Heart right ventricle (tissue), 16 donors: ENCODE measurements at regions not wholly inside any gene's neighbourhood (a gene's known extent, or its start where the extent isn't known, plus 50 kb on each side); places are given as distances from the start of the nearest gene placed in this dataset.

Experiments used
- ATAC-seq, 8 donors: fragments of 200-7000 bp; cut with Tn5 transposase; one replicate each; pipeline ENCODE4 v1.9.1; 2020; ENCODE audit warnings: mild to moderate bottlenecking in 8 of 8, moderate library complexity in 8 of 8, moderate number of reproducible peaks in 1 of 8
- DNase-seq, 2 donors: peaks; one replicate each; pipeline ENCODE4 v3.0.0-alpha.2; 2020
- H3K27ac ChIP-seq, 10 donors: fragments of 200-600 bp; sonication (generic) in 2 of 10; one replicate each; pipeline versions ENCODE4 v1.5.0 to v1.8.0; 2020 to 2022; ENCODE audit warnings: mild to moderate bottlenecking in 3 of 10
- H3K27me3 ChIP-seq, 7 donors: fragments of 200-600 bp; one replicate each; pipeline ENCODE4 v1.8.0; 2021 to 2022; ENCODE audit warnings: mild to moderate bottlenecking in 2 of 7
- H3K36me3 ChIP-seq, 9 donors: fragments of 200-600 bp; sonication (generic) in 1 of 9; one replicate each; pipeline versions ENCODE4 v1.5.0 to v1.8.0; 2020 to 2022; ENCODE audit warnings: mild to moderate bottlenecking in 2 of 9
- H3K4me1 ChIP-seq, 9 donors: fragments of 200-600 bp; sonication (generic) in 1 of 9; one replicate each; pipeline versions ENCODE4 v1.5.0 to v1.8.0; 2020 to 2022; ENCODE audit warnings: mild to moderate bottlenecking in 4 of 9
- H3K4me3 ChIP-seq, 10 donors: fragments of 200-600 bp; sonication (generic) in 2 of 10; one replicate each; pipeline versions ENCODE4 v1.5.0 to v1.8.0; 2020 to 2022; ENCODE audit warnings: mild to moderate bottlenecking in 7 of 10, moderate library complexity in 2 of 10
- H3K9me3 ChIP-seq, 11 donors: fragments of 200-600 bp in 10 of 11; sonication (generic) in 2 of 11; one replicate each; pipeline versions ENCODE4 v1.5.0 to v1.8.0; 2013 to 2022; ENCODE audit warnings: mild to moderate bottlenecking in 2 of 11, control low read depth in 1 of 11, moderate library complexity in 1 of 11
- CTCF ChIP-seq, 9 donors: fragments of 200-600 bp; sonication (generic) in 2 of 9; IDR thresholded peaks; one replicate each; pipeline versions ENCODE4 v1.5.0 to v1.8.0; 2021 to 2022; ENCODE audit warnings: antibody characterized with exemption in 9 of 9, mild to moderate bottlenecking in 5 of 9, moderate library complexity in 1 of 9
- WGBS, 2 donors: extraction: QIAGEN DNeasy Blood & Tissue Kit; methylation state at CpG; one replicate each; pipeline ENCODE4 v1.1.7; 2013; ENCODE audit warnings: inconsistent platforms in 1 of 2; 5-methylcytosine and 5-hydroxymethylcytosine counted together
- intact Hi-C, 10 donors: fragments of 100-400 bp; cut with DNase I; formaldehyde crosslinking; loops; one replicate each; pipeline versions ENCODE4 v1.11.1 to v1.14.2; 2022
- donor health status: Arrhythmogenic right ventricular cardiomyopathy.
- donor health status: ischemic (EF 13 %, LVEDD 7.1; RV severe dilation, severe dysfunction).
- donor health status: healthy with polysubstance abuse.
- donor health status: DM: no; HTN: yes; CAD: no.
- donor health status: DM: no; HTN: no; CAD: no.
- donor health status: ischemic (EF 25% LVEDD 6.9; RV normal size, moderate dysfunction).
- donor health status: ischemic (EF 25% LVEDD 5.7; RV mildly dilated, moderate dysfunction).
- donor health status: healthy.
- donor health status: DM: yes; HTN: yes; CAD: no.
- donor health status: Ischemic cardiomyopathy.
- donor health status: ischemic (EF 35%, LVEDD 5.7; RV mildly dilated, moderate dysfunction).
- donor health status: nonischemic (EF 11% LVEDD 7.7; RV severe dilation, severe dysfunction).
- donor health status: DM: yes; HTN: yes; CAD: no.
- donor health status: PGD.
- donor health status: ischemic (EF 29% LVEDD 5.4; RV normal size, mild dysfunction).
- donor health status: nonischemic (EF 23%, LVEDD 6.1; RV moderate dilation, normal function).

GRCh38 chr14:50002926-50003212, 110.0 kb downstream of the ARF6 start:
- intact Hi-C loops: loop anchor here (1.0 to 10.0 kb wide), 12 partner anchors 39 to 141 kb away; partner anchors contain the start of gene ARF6 (in 8 of the 10)
- H3K27me3 ChIP-seq: no peaks in the 10 kb centered on the region
- H3K4me1 ChIP-seq: peaks cover 14 to 64% (median 54%) of the 10 kb centered on the region in 9 donors
- no peaks in the 10 kb centered on the region for H3K9me3 ChIP-seq
- peak overlapping the region; percentile 16 to 94 (median 84) for H3K27ac ChIP-seq
- no peak for TF ChIP-seq CTCF (IDR thresholded peaks at IDR 0.05)
- 39% methylated on average over 7 of the region's 7 CpGs for WGBS, 2 donors
- DNase-seq (no peak), ATAC-seq (no peak)
- H3K4me3 ChIP-seq: peak overlapping the region; percentile 1 to 66 (median 60)
- no peaks in the 10 kb centered on the region for H3K36me3 ChIP-seq

GRCh38 chr14:50003213-50004021, 110.5 kb downstream of the ARF6 start:
- intact Hi-C loops: loop anchor here (1.0 to 10.0 kb wide), 12 partner anchors 39 to 141 kb away; partner anchors contain the start of gene ARF6 (in 8 of the 10)
- no peaks in the 10 kb centered on the region for H3K9me3 ChIP-seq
- H3K4me1 ChIP-seq: peaks cover 14 to 60% (median 51%) of the 10 kb centered on the region in 9 donors
- ATAC-seq (peak; percentile 48 to 81 (median 60)), DNase-seq (peak; percentile 80 to 85)
- 7% methylated on average over 53 to 54 of the region's 54 CpGs for WGBS, 2 donors
- no peaks in the 10 kb centered on the region for H3K27me3 ChIP-seq
- H3K27ac ChIP-seq: peak overlapping the region; percentile 16 to 94 (median 84)
- no peaks in the 10 kb centered on the region for H3K36me3 ChIP-seq
- TF ChIP-seq CTCF (IDR thresholded peaks at IDR 0.05): peak in 6 of 9 donors; percentile 14 to 54 (median 34)
- peak overlapping the region; percentile 1 to 66 (median 60) for H3K4me3 ChIP-seq

DNA sequence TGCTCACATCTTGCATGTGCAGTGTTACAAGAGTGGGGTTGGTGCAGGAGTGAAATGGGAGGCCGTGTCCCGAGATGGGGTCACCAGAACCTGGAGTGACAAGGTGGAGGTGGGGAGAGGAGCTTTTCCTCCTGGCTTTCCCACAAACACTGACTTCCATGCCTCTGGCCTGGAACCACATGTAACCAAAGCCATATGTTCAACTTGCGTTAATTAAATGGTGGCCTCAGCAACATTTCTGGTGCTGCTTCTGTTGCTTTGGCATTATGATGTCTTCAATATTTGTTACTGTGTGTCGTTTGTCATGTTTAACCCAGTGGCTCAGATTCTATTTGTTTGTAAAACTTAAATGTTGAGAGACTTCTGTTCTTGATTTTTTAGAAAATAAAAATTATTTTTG, 110.2 kb downstream of the VCPKMT start:
- Histone ChIP-seq H3K27ac (no peak overlapping the region), H3K27me3 (no peaks in the 10 kb centered on the region), H3K4me1 (peaks cover 0 to 33% (median 29%) of the 10 kb centered on the region in 9 donors), H3K9me3 (no peaks in the 10 kb centered on the region), H3K4me3 (no peak overlapping the region), H3K36me3 (no peaks in the 10 kb centered on the region)
- intact Hi-C loops: loop anchor here in 5 of 10 donors (10.0 kb wide), 4 partner anchors 99 to 141 kb away; partner anchors contain the start of gene ARF6 (in 2 of the 5)
- no peak for DNase-seq
- WGBS, 2 donors: 94 to 95% methylated on average over 4 of the region's 4 CpGs
- ATAC-seq: no peak
- TF ChIP-seq CTCF (IDR thresholded peaks at IDR 0.05): no peak

GRCh38 chr14:50007123-50007903, 109.1 kb downstream of the VCPKMT start:
- intact Hi-C loops: loop anchor here in 5 of 10 donors (10.0 kb wide), 4 partner anchors 97 to 143 kb away; partner anchors contain the start of gene ARF6 (in 2 of the 5)
- TF ChIP-seq CTCF (IDR thresholded peaks at IDR 0.05): no peak
- DNase-seq (no peak), ATAC-seq (no peak)
- H3K27me3 ChIP-seq: no peaks in the 10 kb centered on the region
- no peak overlapping the region for H3K27ac ChIP-seq
- 55 to 60% methylated on average over 9 of the region's 9 CpGs for WGBS, 2 donors
- H3K4me1 ChIP-seq: peaks cover 0 to 24% (median 18%) of the 10 kb centered on the region in 9 donors
- H3K4me3 ChIP-seq: no peak overlapping the region
- no peaks in the 10 kb centered on the region for H3K9me3 ChIP-seq
- H3K36me3 ChIP-seq: no peaks in the 10 kb centered on the region
